ENCODE measurements at regions not wholly inside any gene's neighbourhood (a gene's known extent, or its start where the extent isn't known, plus 50 kb on each side); places are given as distances from the start of the nearest gene placed in this dataset.

DNA sequence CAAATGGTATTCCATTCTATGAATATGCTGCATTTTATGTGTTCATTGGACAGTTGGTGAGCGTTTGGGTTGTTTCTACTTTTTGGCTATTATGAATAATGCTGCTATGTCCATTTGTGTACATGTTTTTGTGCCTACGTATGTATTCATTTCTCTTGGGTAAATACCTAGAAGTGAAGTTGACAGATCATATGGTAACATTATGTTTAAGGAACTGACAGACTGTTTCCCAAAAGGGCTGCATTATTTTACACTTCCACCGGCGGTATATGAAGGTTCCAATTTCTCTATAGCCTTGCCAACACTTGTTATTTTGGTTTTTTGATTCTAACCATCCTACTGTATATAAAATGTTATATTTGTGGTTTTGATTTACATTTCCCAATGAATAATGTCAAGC, 703.9 kb upstream of the CDH2 start:
- TF ChIP-seq CHD2 (IDR thresholded peaks at IDR 0.05; ENCODE audit: borderline replicate concordance, low read depth, low read length), result no peak
- no peak for TF ChIP-seq FOXM1 (IDR thresholded peaks at IDR 0.05; ENCODE audit: low read depth, low read length)
- no peak for TF ChIP-seq SPI1 (IDR thresholded peaks at IDR 0.05; ENCODE audit: borderline replicate concordance, insufficient read depth, low read depth, low read length)
- TF ChIP-seq TAF1 (IDR thresholded peaks at IDR 0.05; ENCODE audit: borderline replicate concordance, low read depth, low read length), result no peak
- TF ChIP-seq, protein P1, sequence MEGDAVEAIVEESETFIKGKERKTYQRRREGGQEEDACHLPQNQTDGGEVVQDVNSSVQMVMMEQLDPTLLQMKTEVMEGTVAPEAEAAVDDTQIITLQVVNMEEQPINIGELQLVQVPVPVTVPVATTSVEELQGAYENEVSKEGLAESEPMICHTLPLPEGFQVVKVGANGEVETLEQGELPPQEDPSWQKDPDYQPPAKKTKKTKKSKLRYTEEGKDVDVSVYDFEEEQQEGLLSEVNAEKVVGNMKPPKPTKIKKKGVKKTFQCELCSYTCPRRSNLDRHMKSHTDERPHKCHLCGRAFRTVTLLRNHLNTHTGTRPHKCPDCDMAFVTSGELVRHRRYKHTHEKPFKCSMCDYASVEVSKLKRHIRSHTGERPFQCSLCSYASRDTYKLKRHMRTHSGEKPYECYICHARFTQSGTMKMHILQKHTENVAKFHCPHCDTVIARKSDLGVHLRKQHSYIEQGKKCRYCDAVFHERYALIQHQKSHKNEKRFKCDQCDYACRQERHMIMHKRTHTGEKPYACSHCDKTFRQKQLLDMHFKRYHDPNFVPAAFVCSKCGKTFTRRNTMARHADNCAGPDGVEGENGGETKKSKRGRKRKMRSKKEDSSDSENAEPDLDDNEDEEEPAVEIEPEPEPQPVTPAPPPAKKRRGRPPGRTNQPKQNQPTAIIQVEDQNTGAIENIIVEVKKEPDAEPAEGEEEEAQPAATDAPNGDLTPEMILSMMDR (IDR thresholded peaks at IDR 0.05 in 2 of 3, conservative IDR thresholded peaks at IDR 0.05 in 1 of 3; ENCODE audit: control insufficient read depth in 2 of 3, extremely low read depth in 1 of 3, insufficient read depth in 1 of 3, low read depth in 3 of 3, low read length in 3 of 3), result no peak
- no peak for TF ChIP-seq CREB1 (IDR thresholded peaks at IDR 0.05; ENCODE audit: low read depth)
- TF ChIP-seq POLR2A (IDR thresholded peaks at IDR 0.05; ENCODE audit: low read depth, low read length), result no peak
- TF ChIP-seq, protein P2, sequence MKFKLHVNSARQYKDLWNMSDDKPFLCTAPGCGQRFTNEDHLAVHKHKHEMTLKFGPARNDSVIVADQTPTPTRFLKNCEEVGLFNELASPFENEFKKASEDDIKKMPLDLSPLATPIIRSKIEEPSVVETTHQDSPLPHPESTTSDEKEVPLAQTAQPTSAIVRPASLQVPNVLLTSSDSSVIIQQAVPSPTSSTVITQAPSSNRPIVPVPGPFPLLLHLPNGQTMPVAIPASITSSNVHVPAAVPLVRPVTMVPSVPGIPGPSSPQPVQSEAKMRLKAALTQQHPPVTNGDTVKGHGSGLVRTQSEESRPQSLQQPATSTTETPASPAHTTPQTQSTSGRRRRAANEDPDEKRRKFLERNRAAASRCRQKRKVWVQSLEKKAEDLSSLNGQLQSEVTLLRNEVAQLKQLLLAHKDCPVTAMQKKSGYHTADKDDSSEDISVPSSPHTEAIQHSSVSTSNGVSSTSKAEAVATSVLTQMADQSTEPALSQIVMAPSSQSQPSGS (IDR thresholded peaks at IDR 0.05; ENCODE audit: low read length), result no peak
